Esophagus squamous epithelium (tissue), 5 donors: ENCODE measurements at regions not wholly inside any gene's neighbourhood (a gene's known extent, or its start where the extent isn't known, plus 50 kb on each side); places are given as distances from the start of the nearest gene placed in this dataset.

Experiments
- DNase-seq: peaks from one replicate; lab custom pipeline; 2025; lab: John Stamatoyannopoulos, UW
- H3K27ac ChIP-seq, 4 donors: fragments of 200-600 bp; sonication (generic); one replicate each; pipeline ENCODE4 v1.5.1; 2016 to 2019; ENCODE audit warnings: mild to moderate bottlenecking in 1 of 4
- H3K27me3 ChIP-seq, 4 donors: fragments of 200-600 bp; sonication (generic); 1 replicate in 3 of 4; 2 replicates in 1 of 4; pipeline versions ENCODE4 v1.5.1 to v1.6.0; 2017 to 2021; ENCODE audit warnings: antibody characterized with exemption in 1 of 4
- H3K36me3 ChIP-seq, 3 donors: fragments of 200-600 bp; sonication (generic); one replicate each; pipeline ENCODE4 v1.5.1; 2016 to 2019
- H3K4me1 ChIP-seq, 3 donors: fragments of 200-600 bp; sonication (generic); one replicate each; pipeline ENCODE4 v1.5.1; 2017 to 2019
- H3K4me3 ChIP-seq, 4 donors: fragments of 200-600 bp; sonication (generic); 1 replicate in 3 of 4; 2 replicates in 1 of 4; pipeline ENCODE4 v1.5.1; 2016 to 2019; ENCODE audit warnings: mild to moderate bottlenecking in 2 of 4, moderate library complexity in 1 of 4
- H3K9me3 ChIP-seq, 3 donors: fragments of 200-600 bp; sonication (generic); one replicate each; pipeline ENCODE4 v1.5.1; 2016 to 2019
- POLR2A ChIP-seq, 4 donors: fragments of 450-650 bp; IDR thresholded peaks; one replicate each; pipeline ENCODE4 v1.6.1; 2017; ENCODE audit warnings: antibody characterized with exemption in 4 of 4, mild to moderate bottlenecking in 4 of 4, moderate library complexity in 3 of 4
- WGBS, 2 donors: methylation state at CpG; one replicate each; pipeline ENCODE4 v1.1.5; 2018; 5-methylcytosine and 5-hydroxymethylcytosine counted together
- intact Hi-C: fragments of 100-400 bp; cut with DNase I; formaldehyde crosslinking; loops from one replicate; pipeline ENCODE4 v1.15.0; 2022
- TF ChIP-seq, protein P1 (sequence below), 6 experiments: fragments of 450-650 bp in 4 of 6; fragments of 200-600 bp in 2 of 6; sonication (generic) in 2 of 6; IDR thresholded peaks; one replicate each; pipeline ENCODE4 v1.5.1; 2016 to 2019; ENCODE audit warnings: antibody characterized with exemption in 6 of 6, mild to moderate bottlenecking in 4 of 6, moderate library complexity in 4 of 6
- donor health status: DM: yes; HTN: yes; CAD: no.

DNA sequence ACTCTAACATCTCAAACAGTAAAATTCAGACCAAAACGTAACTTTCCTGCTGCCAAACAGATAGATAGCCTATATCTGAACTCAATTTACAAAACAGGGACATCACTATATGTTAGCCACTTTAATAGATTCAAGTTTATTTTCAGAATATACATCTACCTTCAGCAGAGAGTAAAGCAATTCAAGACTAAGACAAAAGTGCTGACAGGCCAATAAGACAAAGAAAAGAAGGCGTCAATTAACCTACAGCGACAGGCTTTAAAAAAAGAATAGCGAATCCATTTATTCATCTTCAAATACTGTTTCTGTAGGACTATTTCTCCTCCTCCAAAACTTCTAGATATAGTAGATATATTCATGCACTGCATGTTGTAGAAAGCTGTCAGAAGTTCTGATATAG, 333.0 kb downstream of the GRB14 start:
- WGBS, 2 donors = 76 to 84% methylated on average over 4 of the region's 4 CpGs
- intact Hi-C loops = no loop called here
- TF ChIP-seq POLR2A (IDR thresholded peaks at IDR 0.05) = no peak
- TF ChIP-seq, protein P1, sequence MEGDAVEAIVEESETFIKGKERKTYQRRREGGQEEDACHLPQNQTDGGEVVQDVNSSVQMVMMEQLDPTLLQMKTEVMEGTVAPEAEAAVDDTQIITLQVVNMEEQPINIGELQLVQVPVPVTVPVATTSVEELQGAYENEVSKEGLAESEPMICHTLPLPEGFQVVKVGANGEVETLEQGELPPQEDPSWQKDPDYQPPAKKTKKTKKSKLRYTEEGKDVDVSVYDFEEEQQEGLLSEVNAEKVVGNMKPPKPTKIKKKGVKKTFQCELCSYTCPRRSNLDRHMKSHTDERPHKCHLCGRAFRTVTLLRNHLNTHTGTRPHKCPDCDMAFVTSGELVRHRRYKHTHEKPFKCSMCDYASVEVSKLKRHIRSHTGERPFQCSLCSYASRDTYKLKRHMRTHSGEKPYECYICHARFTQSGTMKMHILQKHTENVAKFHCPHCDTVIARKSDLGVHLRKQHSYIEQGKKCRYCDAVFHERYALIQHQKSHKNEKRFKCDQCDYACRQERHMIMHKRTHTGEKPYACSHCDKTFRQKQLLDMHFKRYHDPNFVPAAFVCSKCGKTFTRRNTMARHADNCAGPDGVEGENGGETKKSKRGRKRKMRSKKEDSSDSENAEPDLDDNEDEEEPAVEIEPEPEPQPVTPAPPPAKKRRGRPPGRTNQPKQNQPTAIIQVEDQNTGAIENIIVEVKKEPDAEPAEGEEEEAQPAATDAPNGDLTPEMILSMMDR (IDR thresholded peaks at IDR 0.05) = no peak
- Histone ChIP-seq H3K27me3 (no peaks in the 10 kb centered on the region), H3K4me3 (no peak overlapping the region), H3K9me3 (no peaks in the 10 kb centered on the region), H3K36me3 (no peaks in the 10 kb centered on the region), H3K4me1 (no peaks in the 10 kb centered on the region), H3K27ac (no peak overlapping the region)
- DNase-seq = no peak

GRCh38 chr2:164287056-164287455, 334.2 kb downstream of the GRB14 start:
- H3K36me3 ChIP-seq = no peaks in the 10 kb centered on the region
- intact Hi-C loops = no loop called here
- no peaks in the 10 kb centered on the region for H3K27me3 ChIP-seq
- no peaks in the 10 kb centered on the region for H3K9me3 ChIP-seq
- 64 to 71% methylated on average over 2 of the region's 2 CpGs for WGBS, 2 donors
- DNase-seq = no peak
- no peaks in the 10 kb centered on the region for H3K4me1 ChIP-seq
- TF ChIP-seq, protein P1 (IDR thresholded peaks at IDR 0.05) = no peak
- TF ChIP-seq POLR2A (IDR thresholded peaks at IDR 0.05) = no peak
- no peak overlapping the region for H3K27ac ChIP-seq
- H3K4me3 ChIP-seq = no peak overlapping the region

GRCh38 chr2:164285576-164285975, 335.7 kb downstream of the GRB14 start:
- TF ChIP-seq, protein P1 (IDR thresholded peaks at IDR 0.05) = no peak
- no peak for TF ChIP-seq POLR2A (IDR thresholded peaks at IDR 0.05)
- 69 to 78% methylated on average over 2 of the region's 2 CpGs for WGBS, 2 donors

GRCh38 chr2:164281896-164282295, 339.4 kb downstream of the GRB14 start:
- TF ChIP-seq, protein P1 (IDR thresholded peaks at IDR 0.05) = no peak
- no peak for TF ChIP-seq POLR2A (IDR thresholded peaks at IDR 0.05)
- DNase-seq = no peak
- no peaks in the 10 kb centered on the region for H3K4me1 ChIP-seq
- no peak overlapping the region for H3K4me3 ChIP-seq
- no peaks in the 10 kb centered on the region for H3K27me3 ChIP-seq
- H3K36me3 ChIP-seq = no peaks in the 10 kb centered on the region
- intact Hi-C loops = no loop called here
- 43 to 48% methylated on average over 1 of the region's 1 CpG for WGBS, 2 donors
- H3K9me3 ChIP-seq = no peaks in the 10 kb centered on the region
- H3K27ac ChIP-seq = no peak overlapping the region

More at GRCh38 chr2:164285576-164285975, 335.7 kb downstream of the GRB14 start:
- no peaks in the 10 kb centered on the region for H3K36me3 ChIP-seq
- no peak overlapping the region for H3K27ac ChIP-seq
- H3K4me3 ChIP-seq = no peak overlapping the region
- intact Hi-C loops = no loop called here
- no peaks in the 10 kb centered on the region for H3K4me1 ChIP-seq
- DNase-seq = no peak
- no peaks in the 10 kb centered on the region for H3K27me3 ChIP-seq
- no peaks in the 10 kb centered on the region for H3K9me3 ChIP-seq

- intact Hi-C loops = no loop called here
- Histone ChIP-seq H3K4me3 (no peak overlapping the region), H3K36me3 (no peaks in the 10 kb centered on the region), H3K27ac (no peak overlapping the region), H3K9me3 (no peaks in the 10 kb centered on the region), H3K4me1 (no peaks in the 10 kb centered on the region), H3K27me3 (no peaks in the 10 kb centered on the region)
- no peak for DNase-seq
- no peak for TF ChIP-seq POLR2A (IDR thresholded peaks at IDR 0.05)
- TF ChIP-seq, protein P1 (IDR thresholded peaks at IDR 0.05) = no peak
Observed at GRCh38 chr2:164275659-164276058, 345.6 kb downstream of the GRB14 start.
